ENCODE measurements at regions not wholly inside any gene's neighbourhood (a gene's known extent, or its start where the extent isn't known, plus 50 kb on each side); places are given as distances from the start of the nearest gene placed in this dataset.

- Histone ChIP-seq H3K27me3 (no peaks in the 10 kb centered on the region), H3K9me3 (no peaks in the 10 kb centered on the region), H3K4me3 (no peak overlapping the region), H3K4me1 (ENCODE audit: insufficient read depth) (no peaks in the 10 kb centered on the region), H3K36me3 (no peaks in the 10 kb centered on the region), H3K27ac (no peak overlapping the region)
- 78 to 83% (median 81%) methylated on average over 3 of the region's 3 CpGs for WGBS, 3 donors
- DNase-seq, result no peak
- intact Hi-C loops (cut with DNase I), result no loop called here
- TF ChIP-seq EP300 (IDR thresholded peaks at IDR 0.05) (no peak), CTCF (IDR thresholded peaks at IDR 0.05) (no peak), POLR2A (IDR thresholded peaks at IDR 0.05) (no peak)
Measured at GRCh38 chr10:4555920-4556319, 270.1 kb upstream of the AKR1E2 start.

GRCh38 chr10:4549139-4549653 is 276.8 kb upstream of the AKR1E2 start:
- Histone ChIP-seq H3K4me3 (no peak overlapping the region), H3K36me3 (no peaks in the 10 kb centered on the region), H3K9me3 (no peaks in the 10 kb centered on the region), H3K4me1 (ENCODE audit: insufficient read depth) (no peaks in the 10 kb centered on the region), H3K27me3 (no peaks in the 10 kb centered on the region), H3K27ac (no peak overlapping the region)
- DNase-seq, result no peak
- TF ChIP-seq EP300 (IDR thresholded peaks at IDR 0.05), result no peak
- intact Hi-C loops (cut with DNase I), result no loop called here
- WGBS, 3 donors, result 58 to 84% (median 71%) methylated on average over 2 of the region's 2 CpGs

DNA sequence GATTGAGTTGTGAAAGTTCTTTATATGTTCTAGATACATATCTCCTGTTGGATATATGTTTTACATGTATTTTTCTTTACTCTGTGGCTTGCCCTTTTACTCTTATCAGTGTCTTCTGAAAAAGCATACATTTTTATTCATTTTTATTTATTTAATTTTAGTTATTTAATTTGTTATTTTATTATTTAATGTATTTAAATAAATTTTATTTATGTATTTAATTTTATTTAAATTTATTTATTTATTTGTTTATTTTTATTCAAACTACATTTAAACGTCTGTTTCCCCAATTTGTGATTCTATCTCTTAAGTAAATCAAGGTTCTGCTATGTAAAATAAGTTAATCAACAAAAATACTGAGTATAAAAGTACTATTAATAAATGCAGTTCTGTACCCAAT is 279.1 kb upstream of the AKR1E2 start:
- WGBS, 3 donors, result 72 to 85% (median 85%) methylated on average over 1 of the region's 1 CpG
- Histone ChIP-seq H3K36me3 (no peaks in the 10 kb centered on the region), H3K27me3 (no peaks in the 10 kb centered on the region), H3K9me3 (no peaks in the 10 kb centered on the region), H3K4me1 (ENCODE audit: insufficient read depth) (no peaks in the 10 kb centered on the region), H3K4me3 (no peak overlapping the region), H3K27ac (no peak overlapping the region)
- no peak for DNase-seq
- TF ChIP-seq EP300 (IDR thresholded peaks at IDR 0.05) (no peak), CTCF (IDR thresholded peaks at IDR 0.05) (no peak), POLR2A (IDR thresholded peaks at IDR 0.05) (no peak)
- intact Hi-C loops (cut with DNase I), result no loop called here

DNA sequence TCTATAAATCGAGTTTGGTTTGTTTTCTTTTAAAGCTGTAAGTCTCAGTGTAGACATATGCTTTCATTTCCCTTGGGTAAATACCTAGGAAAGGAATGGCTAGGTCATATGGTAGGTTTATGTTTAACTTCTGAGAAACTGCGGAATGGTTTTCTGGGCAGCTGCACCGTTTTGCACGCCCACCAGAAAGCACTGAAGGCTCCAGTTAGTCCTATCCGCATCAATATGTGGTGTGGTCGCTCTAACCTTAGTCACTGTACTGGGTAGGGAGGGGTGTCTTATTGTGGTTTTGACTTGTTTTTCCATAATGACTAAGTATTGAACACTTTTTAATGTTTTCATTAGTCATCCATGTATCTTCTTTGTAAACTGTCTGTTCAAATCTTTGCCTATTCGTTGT is 279.5 kb upstream of the AKR1E2 start:
- WGBS, 3 donors, result 86 to 88% (median 88%) methylated on average over 7 of the region's 7 CpGs
- Histone ChIP-seq H3K4me3 (no peak overlapping the region), H3K36me3 (no peaks in the 10 kb centered on the region), H3K4me1 (ENCODE audit: insufficient read depth) (no peaks in the 10 kb centered on the region), H3K9me3 (no peaks in the 10 kb centered on the region), H3K27me3 (no peaks in the 10 kb centered on the region), H3K27ac (no peak overlapping the region)
- TF ChIP-seq POLR2A (IDR thresholded peaks at IDR 0.05) (no peak), EP300 (IDR thresholded peaks at IDR 0.05) (no peak), CTCF (IDR thresholded peaks at IDR 0.05) (no peak)
- DNase-seq, result no peak
- intact Hi-C loops (cut with DNase I), result no loop called here

DNA sequence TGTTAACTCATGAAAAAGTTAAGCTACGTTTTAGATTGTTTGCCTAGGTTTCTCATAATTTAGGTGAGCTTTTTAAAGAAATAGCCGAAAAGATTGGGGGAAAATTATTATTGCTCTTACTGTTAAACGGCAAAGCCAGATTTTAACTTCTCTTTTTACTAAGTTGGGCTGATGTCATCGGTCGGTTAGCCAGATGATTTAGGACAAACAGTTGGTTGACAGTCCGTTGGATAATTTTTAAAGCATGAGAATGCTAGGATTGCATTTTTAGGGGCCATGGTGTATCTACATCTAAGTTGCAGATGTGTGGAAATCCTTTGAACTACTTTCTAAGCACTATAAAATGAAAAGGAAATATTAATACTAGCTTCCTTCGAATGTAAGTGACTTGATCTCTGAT is 280.9 kb upstream of the AKR1E2 start:
- 58 to 67% (median 61%) methylated on average over 7 of the region's 7 CpGs for WGBS, 3 donors
- Histone ChIP-seq H3K36me3 (no peaks in the 10 kb centered on the region), H3K27ac (no peak overlapping the region), H3K4me1 (ENCODE audit: insufficient read depth) (no peaks in the 10 kb centered on the region), H3K9me3 (no peaks in the 10 kb centered on the region), H3K4me3 (no peak overlapping the region), H3K27me3 (no peaks in the 10 kb centered on the region)
- no peak for DNase-seq
- intact Hi-C loops (cut with DNase I), result no loop called here
- no peak for TF ChIP-seq CTCF (IDR thresholded peaks at IDR 0.05)
- no peak for TF ChIP-seq POLR2A (IDR thresholded peaks at IDR 0.05)
- no peak for TF ChIP-seq EP300 (IDR thresholded peaks at IDR 0.05)
